ENCODE measurements at regions not wholly inside any gene's neighbourhood (a gene's known extent, or its start where the extent isn't known, plus 50 kb on each side); places are given as distances from the start of the nearest gene placed in this dataset.

- no peak for TF ChIP-seq CTCF (IDR thresholded peaks at IDR 0.05)
- TF ChIP-seq EP300 (IDR thresholded peaks at IDR 0.05) = no peak
Observed at GRCh38 chr17:77503916-77504651, 363.3 kb downstream of the SEC14L1 start.

Data from stomach (tissue), 4 donors.